GM18867 (cell line): ENCODE measurements at regions not wholly inside any gene's neighbourhood (a gene's known extent, or its start where the extent isn't known, plus 50 kb on each side); places are given as distances from the start of the nearest gene placed in this dataset.
"Not testable (repeated sequence)": the region's sequence is repeated elsewhere in the genome, so short reads cannot be mapped to it uniquely, and the experiment has no call there.

ENCODE experiments used
- ATAC-seq: cut with Tn5 transposase; IDR thresholded peaks from one replicate; pipeline ENCODE4 v1.9.1; 2021; ENCODE audit warnings: mild to moderate bottlenecking, moderate library complexity; ENCODE audit not compliant: unreplicated experiment

DNA sequence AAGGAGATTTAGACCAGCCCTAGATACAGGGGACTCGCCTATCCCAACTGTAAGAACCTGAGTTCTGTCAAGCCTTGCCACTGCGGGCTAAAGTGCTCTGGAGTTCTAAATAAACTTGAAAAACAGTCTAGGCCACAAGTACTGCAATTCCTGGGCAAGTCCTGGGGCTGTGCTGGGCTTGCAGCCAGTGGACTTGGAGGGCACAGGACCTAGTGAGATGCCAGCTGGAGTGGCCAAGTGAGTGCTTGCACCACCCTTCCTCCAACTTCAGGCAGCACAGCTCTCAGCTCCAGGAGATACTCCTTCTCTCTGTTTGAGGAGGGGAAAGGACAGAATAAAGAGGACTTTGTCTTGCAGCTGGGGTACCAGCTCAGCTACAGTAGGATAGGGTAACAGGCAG lies 307.6 kb upstream of the FBXO33 start:
- ATAC-seq, result no peak

DNA sequence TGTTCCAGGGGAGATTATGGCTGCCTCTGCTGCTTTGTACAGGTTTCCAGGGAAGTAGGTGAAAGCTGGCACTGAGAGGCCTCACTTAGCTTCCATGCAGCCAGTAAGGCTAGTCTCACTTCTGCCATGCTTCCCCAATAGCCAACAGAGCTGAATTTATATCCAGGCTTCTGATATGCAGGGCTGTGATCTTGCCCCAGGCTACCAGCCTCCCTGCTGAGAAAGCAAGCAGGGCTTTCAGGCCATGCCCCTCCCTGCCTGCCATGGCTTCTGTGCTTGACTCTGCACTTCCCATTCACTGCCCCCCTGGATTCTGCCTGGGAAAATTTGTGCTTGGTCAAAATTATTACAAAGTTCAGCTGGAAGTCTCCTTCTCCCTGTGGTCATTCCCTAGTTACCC lies 302.1 kb upstream of the FBXO33 start:
- ATAC-seq, result no peak

DNA sequence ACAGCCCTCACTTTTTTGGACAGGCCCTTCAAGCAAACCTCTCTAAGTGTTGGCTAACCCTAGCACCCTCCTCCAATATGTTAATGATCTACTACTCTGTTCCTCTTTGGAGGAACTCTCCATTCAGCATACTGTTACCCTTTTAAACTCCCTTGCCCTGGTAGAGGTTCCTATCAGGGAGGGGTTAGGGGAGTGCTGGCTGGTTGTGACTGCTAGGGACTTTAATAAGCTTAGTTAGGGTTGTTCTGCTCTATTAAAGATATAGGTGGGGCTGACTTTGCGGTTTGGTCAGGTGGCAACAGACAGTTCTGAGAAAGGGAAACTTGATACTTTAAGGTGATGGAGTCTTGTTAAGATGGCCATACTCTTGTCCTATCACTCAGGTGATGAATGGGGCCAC lies 301.5 kb upstream of the FBXO33 start:
- ATAC-seq, result peak; percentile 71

DNA sequence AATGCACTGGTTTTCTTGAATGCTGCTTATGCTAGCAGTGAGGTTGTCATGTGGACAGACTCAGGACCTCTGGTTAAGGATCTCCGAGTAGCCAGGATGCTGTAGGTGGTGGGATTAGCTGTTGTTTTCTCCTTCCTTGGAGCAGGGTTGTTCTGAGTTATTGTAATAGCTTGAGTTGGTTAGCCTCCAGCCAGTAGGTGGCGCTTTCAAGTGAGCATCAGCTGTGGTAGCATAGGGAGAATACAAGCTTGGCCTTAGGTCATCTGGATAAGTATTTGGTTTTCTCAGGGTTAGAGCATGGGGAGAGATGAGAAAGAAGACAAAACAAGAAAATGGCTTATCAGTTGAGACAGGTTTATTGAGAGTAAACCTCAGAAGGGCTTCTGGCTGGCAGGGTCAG lies 299.7 kb upstream of the FBXO33 start:
- peak; percentile 59 for ATAC-seq

DNA sequence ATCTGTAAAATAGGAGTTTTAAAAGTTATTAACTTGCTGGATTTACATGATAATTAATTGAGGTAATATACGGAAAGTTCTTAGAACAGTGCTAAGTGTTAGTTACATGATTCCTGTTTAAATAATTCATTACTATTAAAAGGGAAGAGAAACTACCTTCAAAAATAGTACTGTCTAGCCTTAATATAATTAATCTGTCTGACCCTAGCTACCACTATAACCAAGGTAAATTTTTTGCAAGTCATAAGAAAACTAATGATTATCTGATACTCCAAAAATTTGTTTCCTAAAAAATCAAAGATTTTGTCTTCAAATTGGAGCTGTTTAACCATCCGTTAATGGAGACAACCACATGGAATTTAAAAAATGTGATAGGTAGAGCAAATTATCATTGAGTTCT lies 294.3 kb upstream of the FBXO33 start:
- no peak for ATAC-seq

DNA sequence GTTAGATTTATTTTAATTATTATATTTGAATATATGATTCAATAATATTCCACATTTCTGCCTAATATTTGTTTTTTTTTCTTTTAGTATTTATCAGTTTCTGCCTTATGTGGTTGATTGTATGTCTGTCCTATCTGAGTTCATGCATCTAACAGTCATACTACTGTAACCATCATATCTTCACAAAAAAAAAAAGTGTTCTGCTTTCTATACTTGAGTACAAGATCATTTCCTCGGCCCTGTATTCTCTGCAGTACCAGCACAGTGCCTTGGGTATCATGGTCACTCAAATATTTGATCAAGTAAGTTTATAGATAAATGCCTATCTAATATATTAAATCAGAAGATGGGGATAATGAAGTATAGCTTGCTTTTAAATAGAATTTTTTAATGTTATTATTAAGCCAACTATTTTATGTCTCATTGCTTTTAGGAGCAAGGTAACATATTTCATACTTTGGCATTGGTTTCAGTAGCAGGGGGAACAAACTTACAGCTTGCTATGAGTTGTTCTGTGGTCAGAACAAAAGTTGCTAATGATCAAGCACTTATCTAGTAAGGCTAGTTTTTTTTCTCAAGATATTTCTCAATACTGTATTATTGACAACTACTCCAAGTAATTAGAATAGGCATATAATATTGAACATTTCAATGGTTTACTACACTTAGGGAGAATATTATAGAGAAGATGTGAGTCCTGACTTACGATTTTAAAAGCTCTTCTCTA lies 290.5 kb upstream of the FBXO33 start:
- no peak for ATAC-seq

DNA sequence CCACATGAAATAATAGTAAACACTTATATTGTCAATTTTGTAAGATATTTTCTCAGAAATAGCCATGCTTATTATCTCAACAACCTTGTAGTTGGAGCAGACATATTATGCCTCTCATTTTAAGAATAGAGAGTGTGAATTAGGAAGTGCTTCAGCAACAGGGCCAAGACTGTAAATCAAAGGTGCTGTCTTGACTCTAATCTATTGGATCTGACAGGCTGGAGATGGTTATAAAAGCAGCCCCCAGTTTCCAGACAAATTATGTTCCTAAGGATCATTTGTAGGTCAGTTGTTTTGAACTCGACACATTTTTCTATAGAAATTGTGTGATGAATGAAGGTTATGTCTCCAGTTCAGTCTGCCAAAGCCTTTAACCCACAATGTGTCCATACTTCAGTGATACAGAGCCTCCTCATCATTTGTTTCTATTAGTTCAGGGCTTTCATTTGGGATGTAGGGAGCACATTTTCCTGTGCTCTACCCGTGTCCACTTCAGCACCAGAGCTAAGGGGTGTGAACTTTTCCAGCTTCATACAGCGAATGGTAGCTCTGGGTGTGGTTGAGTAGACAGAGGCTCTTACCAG lies 284.8 kb upstream of the FBXO33 start:
- no peak for ATAC-seq

DNA sequence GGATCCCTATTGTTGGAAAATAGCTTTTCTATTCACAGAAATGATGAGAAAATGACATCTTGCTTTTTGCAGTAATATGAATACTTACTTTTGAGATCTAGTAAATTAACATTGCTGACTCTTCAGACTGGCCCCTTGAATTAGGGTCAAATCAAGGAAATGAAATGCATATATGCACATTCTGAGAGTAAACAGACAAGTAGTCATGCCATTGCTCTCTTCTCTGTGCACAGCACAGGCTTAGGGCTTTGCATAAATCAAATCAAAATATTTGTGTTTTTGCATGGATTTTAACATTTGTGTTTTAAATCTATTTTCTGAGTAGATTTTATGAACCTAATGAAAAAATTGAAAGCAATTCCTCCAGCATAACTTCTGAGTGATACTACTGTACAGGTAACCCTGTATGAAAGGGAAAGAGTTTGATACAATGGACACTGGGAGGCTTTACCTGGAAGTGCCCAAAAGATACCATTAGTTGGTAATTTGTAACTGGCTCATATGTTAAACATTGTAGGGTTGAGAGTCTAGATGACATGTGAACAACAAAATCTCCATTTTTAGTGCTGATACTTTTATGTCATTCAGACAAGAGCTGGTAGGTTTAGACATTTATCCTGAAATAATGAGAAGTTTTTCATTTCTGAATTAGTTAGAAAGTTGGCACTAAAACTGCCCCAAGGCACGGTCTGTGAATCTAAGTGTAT lies 280.2 kb upstream of the FBXO33 start:
- no peak for ATAC-seq

DNA sequence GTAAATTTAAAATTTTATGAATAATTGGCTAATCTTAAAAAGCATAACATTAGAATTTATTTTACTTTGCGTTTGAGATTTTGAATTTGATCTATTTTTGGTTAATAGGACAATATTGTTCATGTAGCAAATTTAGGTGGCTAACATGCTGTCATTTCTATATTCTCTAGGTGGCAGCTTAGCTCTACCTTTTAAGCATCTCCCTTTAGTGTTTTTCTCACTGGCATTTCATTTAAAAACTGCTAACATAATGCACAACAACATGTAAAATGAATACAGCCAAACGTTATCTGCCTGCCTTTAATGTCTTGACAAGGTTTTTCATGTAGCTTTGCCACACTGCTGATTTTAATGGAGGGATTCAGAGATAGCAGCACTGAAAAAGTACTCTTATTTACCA lies 272.4 kb upstream of the FBXO33 start:
- ATAC-seq, result no peak

DNA sequence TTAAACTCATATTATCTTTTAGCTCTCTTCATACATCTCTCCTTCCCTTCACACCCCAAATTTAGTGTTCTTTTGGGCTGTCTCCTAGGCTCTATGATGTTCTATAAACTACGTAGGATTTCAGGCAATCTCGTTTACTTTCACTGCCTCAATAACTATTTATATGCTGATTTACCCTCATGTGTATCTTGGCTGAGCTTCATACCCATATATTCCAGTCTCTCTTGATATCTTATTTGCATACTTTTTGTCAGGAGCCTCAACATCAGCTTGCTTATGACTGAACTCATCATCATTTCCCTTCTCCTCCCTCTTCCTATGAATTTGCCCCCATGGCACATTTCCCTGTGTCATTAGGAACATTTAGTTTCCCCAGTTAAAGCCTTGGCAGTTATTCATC lies 262.1 kb upstream of the FBXO33 start:
- ATAC-seq, result no peak

DNA sequence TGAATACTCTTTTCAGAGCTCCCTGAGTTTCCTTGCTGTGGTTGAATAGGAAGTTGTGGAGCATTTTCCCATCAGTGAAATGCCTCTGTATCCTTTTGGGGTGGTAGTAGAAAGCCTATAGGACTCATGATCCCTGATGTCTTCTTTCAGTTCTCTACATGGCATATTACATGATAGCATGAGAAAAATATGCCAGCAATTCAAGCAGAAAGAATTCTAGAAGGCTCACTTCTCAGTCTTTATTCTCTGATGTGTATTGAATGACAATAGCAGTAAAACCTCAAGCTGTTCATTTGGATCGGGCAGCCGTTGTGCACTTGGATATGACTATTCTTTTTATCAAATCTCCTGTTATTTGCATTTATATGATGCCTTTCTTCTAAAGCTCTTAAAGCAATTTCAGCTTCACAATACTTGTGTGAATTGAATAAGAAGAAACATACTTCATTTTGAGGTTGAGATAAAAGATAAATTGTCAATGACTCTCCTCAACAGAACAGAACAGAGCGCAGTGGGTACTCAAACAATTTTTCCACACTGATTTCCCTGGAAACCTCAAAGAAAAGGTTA lies 251.5 kb upstream of the FBXO33 start:
- no peak for ATAC-seq

DNA sequence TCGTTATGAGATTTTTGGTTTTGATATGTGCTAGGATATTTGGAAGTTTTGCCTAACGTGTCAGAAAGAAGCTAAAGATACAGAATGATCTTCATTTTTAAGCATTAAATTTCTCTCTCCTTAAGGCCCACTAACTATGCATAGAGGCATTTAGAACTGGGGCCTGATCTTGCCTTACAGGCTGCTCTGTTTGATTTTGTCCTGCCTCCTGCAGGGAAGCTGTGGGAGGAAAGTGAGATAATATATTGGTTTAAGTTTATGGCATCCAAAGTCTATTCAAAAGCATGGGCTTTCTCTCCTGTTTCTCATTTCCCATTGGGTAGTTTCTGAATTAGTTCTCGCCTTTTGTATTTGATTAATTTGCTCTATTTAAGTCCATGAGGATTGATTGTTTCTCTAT lies 250.3 kb upstream of the FBXO33 start:
- no peak for ATAC-seq

DNA sequence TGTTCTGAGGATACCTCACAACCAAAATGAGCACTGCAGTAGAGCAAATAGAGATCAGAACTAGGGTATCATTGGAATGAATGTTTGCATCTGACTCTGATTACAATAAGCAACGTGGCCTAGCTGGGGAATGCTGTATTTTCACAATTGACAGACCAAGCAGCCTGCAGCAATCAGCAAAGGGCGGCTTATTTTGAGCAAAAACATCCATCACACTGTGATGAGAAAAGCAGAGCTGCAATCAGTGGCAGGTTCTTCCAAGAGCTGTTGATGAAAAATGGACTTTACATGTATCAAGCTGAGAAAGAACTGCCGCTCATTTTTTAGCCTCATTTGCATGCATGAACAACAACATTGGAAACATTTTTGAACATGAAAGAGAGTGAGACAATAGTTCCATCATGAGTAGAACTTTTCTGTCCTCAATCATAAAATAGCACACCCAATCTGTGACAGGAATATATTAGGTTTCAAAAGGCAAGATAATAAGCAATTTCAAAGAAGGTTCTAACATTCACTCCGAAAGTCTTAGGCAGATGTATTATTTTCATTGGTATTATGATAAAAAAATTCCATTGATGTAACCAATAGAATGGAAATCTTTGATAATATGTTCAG lies 249.7 kb upstream of the FBXO33 start:
- ATAC-seq, result no peak

DNA sequence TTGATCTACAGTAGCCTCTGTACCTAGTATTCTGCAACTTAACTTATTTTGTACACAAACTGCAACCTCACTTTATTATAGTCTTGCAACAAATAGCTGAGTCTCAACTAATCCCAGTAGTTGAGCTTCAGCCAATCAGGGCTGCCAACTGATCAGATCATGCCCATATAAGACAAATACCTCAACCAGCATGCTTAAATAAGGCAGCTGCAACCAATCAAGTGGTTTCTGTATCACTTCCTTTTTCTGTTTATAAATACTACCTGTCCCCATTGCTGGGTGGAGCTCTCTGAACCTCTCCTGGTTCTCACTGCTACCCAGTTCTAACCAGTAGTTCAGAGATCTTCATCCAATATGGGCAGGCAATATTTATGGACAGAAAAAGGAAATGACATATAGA lies 248.5 kb upstream of the FBXO33 start:
- ATAC-seq, result peak; percentile 90

DNA sequence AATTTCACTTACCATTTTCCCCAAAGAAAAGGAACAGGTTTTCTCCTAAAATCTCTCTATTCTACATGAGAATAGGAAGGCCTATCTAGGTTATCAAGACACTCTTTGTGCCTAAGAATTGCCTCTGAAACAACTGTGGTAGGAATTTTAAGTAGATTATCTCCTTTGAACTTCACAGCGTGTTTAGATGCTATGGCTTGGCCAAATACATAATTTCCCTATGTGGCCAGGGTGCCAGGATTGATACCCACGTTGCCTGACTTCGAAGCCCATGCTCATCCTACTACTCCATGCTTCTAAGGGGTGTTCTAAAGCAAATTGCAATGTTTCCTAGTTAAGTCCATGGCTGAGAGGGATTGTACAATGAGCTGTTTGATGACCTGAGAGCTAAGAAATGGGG lies 241.5 kb upstream of the FBXO33 start:
- no peak for ATAC-seq

DNA sequence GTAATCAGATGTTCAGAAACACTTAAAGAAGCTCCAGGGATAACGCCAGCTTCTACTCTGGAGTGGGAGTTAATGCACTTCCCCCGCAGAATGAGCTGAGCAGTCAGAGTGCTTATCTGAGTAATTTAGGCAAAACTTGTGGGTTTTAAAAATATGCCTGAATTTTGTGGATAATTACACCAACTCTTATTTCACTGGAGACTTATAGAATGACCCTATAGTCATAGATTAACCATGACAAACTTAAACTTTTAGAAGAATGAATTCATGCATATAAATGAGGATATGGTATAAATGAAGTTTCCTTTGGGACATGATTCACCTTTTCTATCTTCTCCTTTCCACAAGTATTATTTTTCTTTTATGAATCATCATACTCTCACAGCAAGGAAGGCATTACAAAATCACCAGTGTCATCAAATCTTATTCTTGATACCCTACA lies 241.1 kb upstream of the FBXO33 start:
- ATAC-seq, result no peak

DNA sequence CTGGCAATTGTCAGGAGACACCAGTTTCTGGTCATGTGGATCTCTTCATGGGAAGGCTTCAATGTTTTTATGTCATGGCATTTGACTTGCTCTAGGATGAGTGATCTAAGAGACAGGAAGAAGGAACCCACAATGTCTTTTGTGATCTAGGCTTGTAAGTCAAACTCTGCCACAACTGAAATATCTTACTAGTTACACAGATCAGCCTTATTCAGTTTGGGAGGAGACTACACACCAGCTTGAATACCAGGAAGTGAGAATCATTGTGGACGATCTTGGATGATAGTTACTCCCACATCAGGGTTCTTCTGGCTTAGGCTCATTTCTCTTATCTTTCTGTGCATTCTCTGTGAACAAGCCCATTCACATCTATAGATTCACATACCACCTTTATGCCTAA lies 236.2 kb upstream of the FBXO33 start:
- ATAC-seq, result no peak

DNA sequence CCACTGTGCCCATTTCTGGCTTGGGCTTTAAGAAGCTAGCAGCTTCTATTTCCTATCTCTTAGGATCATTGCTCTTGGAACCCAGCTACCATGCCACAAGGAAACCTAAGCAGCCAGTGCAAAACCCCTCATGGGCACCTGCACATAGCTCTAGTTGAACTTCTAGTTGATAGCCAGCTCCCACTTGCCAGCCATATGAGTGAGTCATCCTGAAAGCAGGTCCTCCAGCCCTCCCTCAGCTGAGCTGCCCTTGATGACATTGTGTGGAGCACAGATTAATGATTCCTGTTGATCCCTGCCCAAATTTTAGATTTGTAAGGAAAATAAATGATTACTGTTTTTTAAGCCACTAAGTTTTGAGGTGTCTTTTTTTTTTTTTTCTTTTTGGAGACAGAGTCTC lies 234.2 kb upstream of the FBXO33 start:
- no peak for ATAC-seq

DNA sequence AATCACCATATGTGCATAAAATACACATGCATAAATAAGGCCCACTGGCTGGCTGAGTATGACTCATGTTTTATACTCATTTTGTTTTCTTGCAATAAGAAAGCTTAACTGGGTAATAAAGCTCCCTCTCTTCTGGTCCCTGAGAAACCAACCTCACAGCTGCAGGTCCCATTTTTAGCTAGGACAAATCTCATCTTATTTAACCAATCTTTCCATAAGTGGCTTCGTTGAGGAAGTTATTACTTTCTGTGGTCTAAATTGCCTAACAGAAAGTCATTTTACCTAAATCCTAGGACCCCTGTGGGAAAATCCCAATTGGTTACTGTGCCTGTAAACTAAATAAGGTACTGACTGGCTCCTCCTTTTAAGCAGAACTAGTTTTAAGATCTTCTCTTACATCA lies 232.8 kb upstream of the FBXO33 start:
- ATAC-seq, result no peak

DNA sequence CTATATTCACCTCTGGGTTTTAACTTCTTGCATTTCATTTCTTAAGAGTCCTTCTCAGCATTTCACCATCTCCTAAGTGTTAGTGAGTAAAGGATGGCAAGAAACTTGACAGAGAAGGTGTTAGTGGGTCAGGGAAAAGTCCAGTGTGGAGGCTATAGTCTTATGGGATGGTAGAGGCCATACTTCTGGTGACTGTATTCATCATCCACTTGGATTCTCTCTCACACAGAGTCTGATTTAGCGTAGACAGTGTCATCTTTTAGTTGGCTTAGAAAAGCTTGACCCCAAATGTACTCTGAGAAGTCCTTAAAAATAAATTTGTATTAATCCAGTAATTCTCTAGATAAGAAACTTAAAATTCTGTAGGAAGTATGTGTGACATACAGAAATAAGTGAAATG lies 232.4 kb upstream of the FBXO33 start:
- ATAC-seq, result no peak

DNA sequence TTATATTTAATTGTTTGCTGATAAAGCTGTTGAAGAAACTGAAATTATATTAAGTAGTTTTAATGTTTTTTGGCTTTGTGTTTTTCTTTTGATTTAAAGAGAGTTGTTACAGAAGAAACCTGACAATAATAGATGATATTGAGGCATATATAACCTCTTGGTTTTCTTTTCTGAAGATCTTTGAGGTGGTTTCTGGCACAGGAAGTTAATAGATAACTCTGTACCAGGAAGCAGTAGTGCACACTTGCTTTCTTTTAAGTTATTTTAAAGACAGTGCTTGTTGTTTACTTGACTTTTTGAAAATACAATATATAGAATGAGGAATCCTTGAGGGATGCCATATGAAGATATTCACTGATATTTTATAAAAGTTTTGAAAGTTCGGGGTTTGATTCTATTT lies 209.0 kb upstream of the FBXO33 start:
- ATAC-seq, result peak; percentile 85

DNA sequence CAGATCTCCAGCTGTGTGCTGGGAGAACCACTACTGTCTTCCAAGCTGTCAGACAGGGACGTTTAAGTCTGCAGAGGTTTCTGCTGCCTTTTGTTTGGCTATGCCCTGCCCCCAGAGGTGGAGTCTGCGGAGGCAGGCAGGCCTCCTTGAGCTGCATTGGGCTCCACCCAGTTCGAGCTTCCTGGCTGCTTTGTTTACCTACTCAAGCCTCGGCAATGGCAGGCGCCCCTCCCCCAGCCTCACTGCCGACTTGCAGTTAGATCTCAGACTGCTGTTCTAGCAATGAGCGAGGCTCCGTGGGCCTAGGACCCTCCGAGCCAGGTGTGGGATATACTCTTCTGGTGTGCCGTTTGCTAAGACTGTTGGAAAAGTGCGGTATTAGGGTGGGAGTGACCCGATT lies 206.8 kb upstream of the FBXO33 start:
- not testable (repeated sequence) for ATAC-seq
